ENCODE measurements at regions not wholly inside any gene's neighbourhood (a gene's known extent, or its start where the extent isn't known, plus 50 kb on each side); places are given as distances from the start of the nearest gene placed in this dataset.

DNA sequence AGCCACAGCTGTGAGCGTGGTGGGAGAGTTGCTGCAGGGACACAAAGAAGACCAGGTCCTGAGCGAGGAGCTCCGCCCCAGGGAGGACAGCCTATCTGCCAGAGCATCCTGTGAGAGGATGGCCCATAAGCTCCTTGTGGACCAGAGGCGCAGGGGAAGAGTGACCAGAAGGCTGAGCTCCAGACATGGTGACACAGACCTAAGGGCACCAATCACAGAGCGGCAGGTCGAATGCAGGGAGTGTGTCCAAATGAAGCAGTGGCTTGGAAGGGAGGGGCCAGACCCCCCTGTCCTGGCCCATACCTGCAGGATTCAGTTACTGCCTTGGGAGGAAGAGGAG lies 135.8 kb upstream of the TMEM72 start:
- no peak for TF ChIP-seq POLR2AphosphoS5 (IDR thresholded peaks at IDR 0.05; ENCODE audit: insufficient read depth in 1 of 2, low read depth in 1 of 2)
- TF ChIP-seq, protein P1, sequence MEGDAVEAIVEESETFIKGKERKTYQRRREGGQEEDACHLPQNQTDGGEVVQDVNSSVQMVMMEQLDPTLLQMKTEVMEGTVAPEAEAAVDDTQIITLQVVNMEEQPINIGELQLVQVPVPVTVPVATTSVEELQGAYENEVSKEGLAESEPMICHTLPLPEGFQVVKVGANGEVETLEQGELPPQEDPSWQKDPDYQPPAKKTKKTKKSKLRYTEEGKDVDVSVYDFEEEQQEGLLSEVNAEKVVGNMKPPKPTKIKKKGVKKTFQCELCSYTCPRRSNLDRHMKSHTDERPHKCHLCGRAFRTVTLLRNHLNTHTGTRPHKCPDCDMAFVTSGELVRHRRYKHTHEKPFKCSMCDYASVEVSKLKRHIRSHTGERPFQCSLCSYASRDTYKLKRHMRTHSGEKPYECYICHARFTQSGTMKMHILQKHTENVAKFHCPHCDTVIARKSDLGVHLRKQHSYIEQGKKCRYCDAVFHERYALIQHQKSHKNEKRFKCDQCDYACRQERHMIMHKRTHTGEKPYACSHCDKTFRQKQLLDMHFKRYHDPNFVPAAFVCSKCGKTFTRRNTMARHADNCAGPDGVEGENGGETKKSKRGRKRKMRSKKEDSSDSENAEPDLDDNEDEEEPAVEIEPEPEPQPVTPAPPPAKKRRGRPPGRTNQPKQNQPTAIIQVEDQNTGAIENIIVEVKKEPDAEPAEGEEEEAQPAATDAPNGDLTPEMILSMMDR (IDR thresholded peaks at IDR 0.05) = no peak
- TF ChIP-seq POLR2A (IDR thresholded peaks at IDR 0.05) = no peak
- intact Hi-C loops (cut with DNase I) = no loop called here
- peak in 1 of 2 donors; percentile 79 for DNase-seq (ENCODE audit: extremely low spot score in 2 of 2)
- Histone ChIP-seq H3K27me3 (no peaks in the 10 kb centered on the region), H3K4me3 (no peak overlapping the region), H3K27ac (no peak overlapping the region), H3K4me1 (peaks cover 11% of the 10 kb centered on the region), H3K36me3 (no peaks in the 10 kb centered on the region), H3K9me3 (no peaks in the 10 kb centered on the region)

DNA sequence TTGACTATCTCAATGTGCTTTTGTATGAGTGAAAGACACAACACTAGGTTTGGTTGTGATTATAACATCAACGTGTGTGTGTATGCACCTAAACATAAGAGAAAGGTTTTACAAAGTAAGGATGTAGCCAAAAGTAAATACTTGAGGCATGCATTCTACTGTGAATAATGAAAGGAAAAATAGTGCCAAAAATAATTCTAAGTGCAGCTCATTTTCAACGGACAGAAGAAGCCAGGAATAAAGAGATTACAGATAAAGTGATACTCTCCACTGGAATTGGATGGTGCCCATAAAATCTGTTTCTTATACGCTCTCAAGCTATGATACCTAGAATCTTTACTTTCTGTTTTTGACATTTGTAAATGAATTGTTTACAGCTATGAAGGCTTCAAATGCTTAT lies 135.0 kb upstream of the TMEM72 start:
- Histone ChIP-seq H3K4me3 (no peak overlapping the region), H3K36me3 (no peaks in the 10 kb centered on the region), H3K9me3 (no peaks in the 10 kb centered on the region), H3K4me1 (peaks cover 11% of the 10 kb centered on the region), H3K27ac (no peak overlapping the region), H3K27me3 (no peaks in the 10 kb centered on the region)
- no peak for TF ChIP-seq POLR2A (IDR thresholded peaks at IDR 0.05)
- TF ChIP-seq, protein P1 (IDR thresholded peaks at IDR 0.05) = no peak
- TF ChIP-seq POLR2AphosphoS5 (IDR thresholded peaks at IDR 0.05; ENCODE audit: insufficient read depth in 1 of 2, low read depth in 1 of 2) = no peak
- intact Hi-C loops (cut with DNase I) = no loop called here
- no peak for DNase-seq (ENCODE audit: extremely low spot score in 2 of 2)

DNA sequence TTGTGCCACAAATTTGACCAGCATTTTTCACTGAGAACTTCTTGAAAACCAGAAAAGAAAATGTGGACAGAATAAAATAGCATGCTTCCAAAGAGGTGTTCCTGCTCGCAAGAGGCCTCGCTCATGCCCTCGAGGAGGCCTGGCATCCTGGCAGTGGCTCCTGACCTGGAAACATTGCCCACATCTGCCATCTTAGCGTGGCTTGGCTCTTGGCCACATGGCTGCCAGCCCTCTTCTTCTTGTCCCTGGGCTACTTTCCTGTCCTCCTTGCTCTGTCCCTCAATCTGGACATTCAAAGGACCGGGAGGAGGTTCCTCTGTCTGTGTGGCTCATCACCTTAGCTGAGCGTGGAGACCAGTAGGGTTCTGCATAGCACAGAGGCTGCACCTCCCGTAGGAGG lies 131.6 kb upstream of the TMEM72 start:
- peaks cover 11% of the 10 kb centered on the region for H3K4me1 ChIP-seq
- H3K36me3 ChIP-seq = no peaks in the 10 kb centered on the region
- intact Hi-C loops (cut with DNase I) = no loop called here
- no peak overlapping the region for H3K4me3 ChIP-seq
- no peak for TF ChIP-seq POLR2AphosphoS5 (IDR thresholded peaks at IDR 0.05; ENCODE audit: insufficient read depth in 1 of 2, low read depth in 1 of 2)
- TF ChIP-seq, protein P1 (IDR thresholded peaks at IDR 0.05) = no peak
- no peak for TF ChIP-seq POLR2A (IDR thresholded peaks at IDR 0.05)
- no peak overlapping the region for H3K27ac ChIP-seq
- H3K9me3 ChIP-seq = no peaks in the 10 kb centered on the region
- peak in 1 of 2 donors; percentile 64 for DNase-seq (ENCODE audit: extremely low spot score in 2 of 2)
- H3K27me3 ChIP-seq = no peaks in the 10 kb centered on the region

DNA sequence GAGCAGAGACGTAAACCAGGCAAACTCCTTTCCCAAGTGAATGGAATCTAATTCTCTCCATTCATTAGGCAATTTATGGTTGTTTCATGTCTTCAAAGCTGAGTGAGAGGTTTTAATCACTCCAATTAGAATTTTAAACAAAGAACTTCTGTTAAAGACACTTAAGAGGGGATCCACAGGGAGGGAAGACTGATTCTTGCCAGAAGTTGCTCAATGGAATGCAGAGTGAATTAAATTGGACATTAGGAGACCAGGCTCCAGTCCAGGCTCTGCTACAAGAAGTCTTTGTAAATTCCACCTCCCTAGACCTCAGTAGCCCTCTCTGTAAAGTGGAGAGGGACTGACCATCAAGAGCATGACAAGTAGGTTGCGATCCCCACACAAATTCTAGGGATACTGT lies 130.7 kb upstream of the TMEM72 start:
- H3K9me3 ChIP-seq = no peaks in the 10 kb centered on the region
- H3K4me1 ChIP-seq = peaks cover 7% of the 10 kb centered on the region
- no peaks in the 10 kb centered on the region for H3K27me3 ChIP-seq
- no peak for DNase-seq (ENCODE audit: extremely low spot score in 2 of 2)
- no peak overlapping the region for H3K4me3 ChIP-seq
- intact Hi-C loops (cut with DNase I) = no loop called here
- TF ChIP-seq POLR2A (IDR thresholded peaks at IDR 0.05) (no peak), POLR2AphosphoS5 (IDR thresholded peaks at IDR 0.05; ENCODE audit: insufficient read depth in 1 of 2, low read depth in 1 of 2) (no peak)
- TF ChIP-seq, protein P1 (IDR thresholded peaks at IDR 0.05) = no peak
- H3K27ac ChIP-seq = no peak overlapping the region
- H3K36me3 ChIP-seq = no peaks in the 10 kb centered on the region

DNA sequence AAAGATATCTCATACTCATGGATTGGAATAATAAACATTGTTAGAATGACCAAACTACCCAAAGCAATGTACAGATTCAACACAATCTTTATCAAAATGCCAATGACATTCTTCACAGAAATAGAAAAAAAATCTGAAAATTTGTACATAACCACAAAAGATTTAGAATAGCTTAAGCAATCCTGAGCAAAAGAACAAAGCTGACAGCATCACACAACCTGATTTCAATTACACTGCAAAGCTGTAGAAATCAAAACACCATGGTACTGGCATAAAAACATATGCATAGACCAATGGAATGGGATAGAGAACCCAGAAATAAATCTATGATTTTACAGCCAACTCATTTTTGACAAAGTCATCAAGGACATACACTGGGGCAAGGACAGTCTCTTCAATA lies 130.0 kb upstream of the TMEM72 start:
- no peak overlapping the region for H3K27ac ChIP-seq
- no peak for DNase-seq (ENCODE audit: extremely low spot score in 2 of 2)
- H3K9me3 ChIP-seq = no peaks in the 10 kb centered on the region
- intact Hi-C loops (cut with DNase I) = no loop called here
- no peaks in the 10 kb centered on the region for H3K4me1 ChIP-seq
- H3K36me3 ChIP-seq = no peaks in the 10 kb centered on the region
- H3K4me3 ChIP-seq = no peak overlapping the region
- TF ChIP-seq, protein P1 (IDR thresholded peaks at IDR 0.05) = no peak
- no peak for TF ChIP-seq POLR2A (IDR thresholded peaks at IDR 0.05)
- no peak for TF ChIP-seq POLR2AphosphoS5 (IDR thresholded peaks at IDR 0.05; ENCODE audit: insufficient read depth in 1 of 2, low read depth in 1 of 2)
- H3K27me3 ChIP-seq = no peaks in the 10 kb centered on the region

Data from vagina (tissue), 2 donors.